Endodermal cell (in vitro differentiated cells): ENCODE measurements at regions not wholly inside any gene's neighbourhood (a gene's known extent, or its start where the extent isn't known, plus 50 kb on each side); places are given as distances from the start of the nearest gene placed in this dataset.
"Not testable (repeated sequence)": the region's sequence is repeated elsewhere in the genome, so short reads cannot be mapped to it uniquely, and the experiment has no call there.

ENCODE experiments used
- DNase-seq: peaks from one replicate; pipeline ENCODE4 v3.0.0-alpha.2; 2017
- H3K27ac ChIP-seq: 2 replicates; pipeline ENCODE4 v1.5.1; 2013; ENCODE audit warnings: mild to moderate bottlenecking, low read depth, low read length, moderate library complexity
- H3K27me3 ChIP-seq: 2 replicates; pipeline ENCODE4 v1.6.1; 2013; ENCODE audit warnings: mild to moderate bottlenecking, low read length, moderate library complexity; ENCODE audit not compliant: insufficient read depth, control insufficient read depth, poor library complexity, severe bottlenecking
- H3K36me3 ChIP-seq: 2 replicates; pipeline ENCODE4 v1.7.0; 2013; ENCODE audit warnings: mild to moderate bottlenecking, low read length, moderate library complexity; ENCODE audit not compliant: control insufficient read depth, insufficient read depth
- H3K4me1 ChIP-seq: one replicate; pipeline ENCODE4 v1.7.0; 2013; ENCODE audit warnings: low read length; ENCODE audit not compliant: control insufficient read depth, insufficient read depth
- H3K4me3 ChIP-seq: 2 replicates; pipeline ENCODE4 v1.5.1; 2013; ENCODE audit warnings: mild to moderate bottlenecking, low read length, moderate library complexity
- H3K9ac ChIP-seq: 2 replicates; pipeline ENCODE4 v1.6.1; 2013; ENCODE audit warnings: mild to moderate bottlenecking, low read length, moderate library complexity; ENCODE audit not compliant: poor library complexity, severe bottlenecking; ENCODE audit errors: extremely low read depth
- H3K9me3 ChIP-seq: 2 replicates; pipeline ENCODE4 v1.6.1; 2013; ENCODE audit warnings: mild to moderate bottlenecking, low read length, moderate library complexity; ENCODE audit not compliant: control insufficient read depth
- H3K27ac Mint-ChIP-seq: 2 replicates; pipeline ENCODE4 v1.8.0; 2020; ENCODE audit warnings: mixed read lengths
- H3K27me3 Mint-ChIP-seq: 2 replicates; pipeline ENCODE4 v1.8.0; 2021; ENCODE audit warnings: mild to moderate bottlenecking, mixed read lengths; ENCODE audit not compliant: insufficient read depth
- H3K36me3 Mint-ChIP-seq: 2 replicates; pipeline ENCODE4 v1.8.0; 2020; ENCODE audit warnings: low read depth, mixed read lengths
- H3K4me1 Mint-ChIP-seq: 2 replicates; pipeline ENCODE4 v1.8.0; 2020; ENCODE audit warnings: mixed read lengths
- H3K4me3 Mint-ChIP-seq: 2 replicates; pipeline ENCODE4 v1.8.0; 2020; ENCODE audit warnings: mild to moderate bottlenecking, moderate library complexity, mixed read lengths
- H3K9me3 Mint-ChIP-seq: 2 replicates; pipeline ENCODE4 v1.8.0; 2020; ENCODE audit warnings: mild to moderate bottlenecking, mixed read lengths
- WGBS, 2 experiments: methylation state at CpG; one replicate each; pipeline versions ENCODE4 v1.1.5 to v1.1.7; 2013; ENCODE audit warnings: missing lambda C conversion rate in 2 of 2, mixed read lengths in 1 of 2; ENCODE audit not compliant: insufficient coverage in 1 of 2, insufficient read length in 1 of 2; 5-methylcytosine and 5-hydroxymethylcytosine counted together
- TF ChIP-seq, protein P1 (sequence below): fragments of 200-600 bp; sonication (generic); conservative IDR thresholded peaks from 2 replicates; pipeline ENCODE4 v1.5.0; 2021; ENCODE audit warnings: antibody characterized with exemption, mild to moderate bottlenecking

DNA sequence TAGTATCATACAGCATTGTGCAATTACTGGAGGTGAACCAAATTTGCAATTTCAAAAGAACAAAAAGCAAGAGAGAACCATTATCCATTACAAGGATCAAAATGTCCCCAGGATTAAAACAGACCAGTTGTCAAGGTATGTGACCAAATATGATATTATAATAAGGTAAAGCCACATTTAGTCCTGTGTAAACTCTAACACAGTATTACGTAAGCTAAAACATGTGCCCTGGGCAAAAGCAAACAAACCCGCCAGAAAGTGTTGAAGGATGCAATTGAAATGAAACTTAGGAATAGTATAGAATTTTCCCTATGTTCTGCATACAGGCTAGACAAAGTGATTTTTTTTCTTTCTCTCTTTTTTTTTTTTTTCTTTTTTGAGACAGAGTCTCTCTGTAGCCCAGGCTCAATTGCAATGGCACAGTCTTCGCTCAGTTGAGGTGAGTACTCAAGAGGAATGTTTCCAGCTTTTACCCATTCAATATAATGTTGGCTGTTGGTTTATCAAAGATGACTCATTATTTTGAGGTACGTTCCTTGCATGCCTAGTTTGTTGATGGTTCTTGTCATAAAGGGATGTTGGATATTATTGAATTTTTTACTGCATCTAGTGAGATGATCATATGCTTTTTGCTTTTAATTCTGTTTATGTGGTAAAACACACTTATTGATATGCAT lies 137.1 kb upstream of the FOXG1 start:
- Mint-ChIP-seq H3K27me3 (peaks cover 4% of the 10 kb centered on the region), H3K4me1 (no peaks in the 10 kb centered on the region), H3K36me3 (no peaks in the 10 kb centered on the region), H3K9me3 (peaks cover 14% of the 10 kb centered on the region), H3K27ac (no peak overlapping the region), H3K4me3 (no peak overlapping the region)
- Histone ChIP-seq H3K9me3 (peaks cover 18% of the 10 kb centered on the region), H3K27me3 (no peaks in the 10 kb centered on the region), H3K27ac (no peak overlapping the region), H3K4me1 (no peaks in the 10 kb centered on the region), H3K4me3 (no peak overlapping the region), H3K9ac (no peak overlapping the region), H3K36me3 (no peaks in the 10 kb centered on the region)
- TF ChIP-seq, protein P1, sequence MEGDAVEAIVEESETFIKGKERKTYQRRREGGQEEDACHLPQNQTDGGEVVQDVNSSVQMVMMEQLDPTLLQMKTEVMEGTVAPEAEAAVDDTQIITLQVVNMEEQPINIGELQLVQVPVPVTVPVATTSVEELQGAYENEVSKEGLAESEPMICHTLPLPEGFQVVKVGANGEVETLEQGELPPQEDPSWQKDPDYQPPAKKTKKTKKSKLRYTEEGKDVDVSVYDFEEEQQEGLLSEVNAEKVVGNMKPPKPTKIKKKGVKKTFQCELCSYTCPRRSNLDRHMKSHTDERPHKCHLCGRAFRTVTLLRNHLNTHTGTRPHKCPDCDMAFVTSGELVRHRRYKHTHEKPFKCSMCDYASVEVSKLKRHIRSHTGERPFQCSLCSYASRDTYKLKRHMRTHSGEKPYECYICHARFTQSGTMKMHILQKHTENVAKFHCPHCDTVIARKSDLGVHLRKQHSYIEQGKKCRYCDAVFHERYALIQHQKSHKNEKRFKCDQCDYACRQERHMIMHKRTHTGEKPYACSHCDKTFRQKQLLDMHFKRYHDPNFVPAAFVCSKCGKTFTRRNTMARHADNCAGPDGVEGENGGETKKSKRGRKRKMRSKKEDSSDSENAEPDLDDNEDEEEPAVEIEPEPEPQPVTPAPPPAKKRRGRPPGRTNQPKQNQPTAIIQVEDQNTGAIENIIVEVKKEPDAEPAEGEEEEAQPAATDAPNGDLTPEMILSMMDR: no peak
- no peak for DNase-seq
- 91 to 100% methylated on average over 2 to 4 of the region's 4 CpGs for WGBS, 2 experiments

DNA sequence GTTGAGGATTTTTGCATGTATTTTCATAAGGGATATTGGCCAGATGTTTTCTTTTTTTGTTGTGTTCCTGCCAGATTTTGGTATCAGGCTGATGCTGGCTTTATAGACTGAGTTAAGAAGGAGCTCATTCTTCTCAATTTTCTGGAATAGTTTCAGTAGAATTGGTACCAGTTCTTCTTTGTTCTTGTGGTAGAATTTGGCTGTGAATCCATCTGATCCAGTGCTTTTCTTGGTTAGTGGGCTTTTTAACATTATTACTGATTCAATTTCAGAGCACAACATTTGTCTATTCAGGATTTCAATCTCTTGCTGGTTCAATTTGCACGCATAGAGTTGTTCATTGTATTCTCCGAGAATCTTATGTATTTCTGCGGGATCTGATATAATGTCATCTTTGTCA lies 136.5 kb upstream of the FOXG1 start:
- H3K9me3 ChIP-seq: peaks cover 18% of the 10 kb centered on the region
- WGBS, 2 experiments: 99 to 100% methylated on average over 3 of the region's 3 CpGs
- Mint-ChIP-seq H3K36me3 (no peaks in the 10 kb centered on the region), H3K27me3 (peaks cover 4% of the 10 kb centered on the region), H3K9me3 (peaks cover 14% of the 10 kb centered on the region), H3K4me3 (no peak overlapping the region), H3K4me1 (peaks cover 3% of the 10 kb centered on the region), H3K27ac (no peak overlapping the region)
- H3K9ac ChIP-seq: no peak overlapping the region
- H3K4me3 ChIP-seq: no peak overlapping the region
- no peak overlapping the region for H3K27ac ChIP-seq
- no peaks in the 10 kb centered on the region for H3K27me3 ChIP-seq
- H3K4me1 ChIP-seq: no peaks in the 10 kb centered on the region
- DNase-seq: no peak
- H3K36me3 ChIP-seq: no peaks in the 10 kb centered on the region
- TF ChIP-seq, protein P1: no peak

DNA sequence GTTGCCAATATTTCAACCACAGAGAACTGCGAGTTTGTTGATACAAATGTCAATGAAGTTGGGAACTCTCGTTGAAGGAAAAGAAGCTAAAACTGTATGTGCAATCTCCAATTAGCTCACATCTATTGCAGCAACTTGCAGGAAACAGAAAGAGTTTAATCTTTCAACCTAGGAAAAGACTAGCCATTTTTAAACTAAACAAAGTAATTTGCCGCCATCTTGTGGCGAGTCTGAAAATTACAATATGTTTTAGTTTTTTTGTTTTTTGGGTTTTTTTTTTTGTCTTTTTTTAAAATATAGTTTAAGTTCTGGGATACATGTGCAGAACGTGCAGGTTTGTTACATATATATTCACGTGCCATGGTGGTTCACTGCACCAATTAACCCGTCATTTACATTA lies 131.2 kb upstream of the FOXG1 start:
- Histone ChIP-seq H3K9ac (no peak overlapping the region), H3K27me3 (no peaks in the 10 kb centered on the region), H3K27ac (no peak overlapping the region), H3K9me3 (peaks cover 18% of the 10 kb centered on the region), H3K36me3 (no peaks in the 10 kb centered on the region), H3K4me3 (no peak overlapping the region), H3K4me1 (no peaks in the 10 kb centered on the region)
- Mint-ChIP-seq H3K27me3 (peaks cover 6% of the 10 kb centered on the region), H3K4me1 (peaks cover 3% of the 10 kb centered on the region), H3K4me3 (no peak overlapping the region), H3K9me3 (peaks cover 17% of the 10 kb centered on the region), H3K36me3 (no peaks in the 10 kb centered on the region), H3K27ac (no peak overlapping the region)
- whole genome bisulfite sequencing, 2 experiments: 20 to 62% methylated on average over 2 to 7 of the region's 7 CpGs
- TF ChIP-seq, protein P1: peak; percentile 78
- DNase-seq: no peak

DNA sequence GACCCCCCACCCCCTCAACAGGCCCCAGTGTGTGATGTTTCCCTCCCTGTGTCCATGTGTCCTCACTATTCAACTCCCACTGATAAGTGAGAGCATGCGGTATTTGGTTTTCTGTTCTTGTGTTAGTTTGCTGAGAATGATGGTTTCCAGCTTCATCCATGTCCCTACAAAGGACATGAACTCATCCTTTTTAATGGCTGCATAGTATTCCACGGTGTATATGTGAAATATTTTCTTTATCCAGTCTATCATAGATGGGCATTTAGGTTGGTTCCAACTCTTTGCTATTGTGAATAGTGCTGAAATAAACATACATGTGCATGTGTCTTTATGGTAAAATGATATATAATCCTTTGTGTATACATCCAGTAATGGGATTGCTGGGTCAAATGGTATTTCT lies 130.8 kb upstream of the FOXG1 start:
- H3K4me1 ChIP-seq, H3K27ac ChIP-seq, H3K27me3 ChIP-seq, H3K27me3 Mint-ChIP-seq, H3K36me3 ChIP-seq, H3K4me3 ChIP-seq, H3K4me1 Mint-ChIP-seq, H3K9ac ChIP-seq, DNase-seq, H3K27ac Mint-ChIP-seq, H3K36me3 Mint-ChIP-seq, H3K4me3 Mint-ChIP-seq: not testable (repeated sequence)
- 71% methylated on average over 1 of the region's 2 CpGs; no CpG with 5 or more reads in 1 of the 2 experiments for WGBS, 2 experiments
- peaks cover 17% of the 10 kb centered on the region for H3K9me3 ChIP-seq
- peaks cover 16% of the 10 kb centered on the region for H3K9me3 Mint-ChIP-seq

DNA sequence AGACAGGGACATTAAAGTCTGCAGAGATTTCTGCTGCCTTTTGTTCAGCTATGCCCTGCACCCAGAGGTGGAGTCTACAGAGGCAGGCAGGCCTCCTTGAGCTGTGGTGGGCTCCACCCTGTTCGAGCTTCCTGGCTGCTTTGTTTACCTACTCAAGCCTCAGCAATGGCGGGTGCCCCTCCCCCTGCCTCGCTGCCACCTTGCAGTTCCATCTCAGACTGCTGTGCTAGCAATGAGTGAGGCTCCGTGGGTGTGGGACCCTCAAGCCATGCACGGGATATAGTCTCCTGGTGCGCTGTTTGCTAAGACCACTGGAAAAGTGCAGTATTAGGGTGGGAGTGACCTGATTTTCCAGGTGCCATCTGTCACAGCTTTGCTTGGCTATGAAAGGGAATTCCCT lies 125.4 kb upstream of the FOXG1 start:
- not testable (repeated sequence) for H3K27ac Mint-ChIP-seq, H3K9me3 ChIP-seq, H3K36me3 ChIP-seq, DNase-seq, H3K27me3 Mint-ChIP-seq, H3K4me3 Mint-ChIP-seq, H3K9ac ChIP-seq, H3K4me1 Mint-ChIP-seq, H3K36me3 Mint-ChIP-seq, H3K4me1 ChIP-seq, H3K4me3 ChIP-seq, H3K27ac ChIP-seq, H3K27me3 ChIP-seq
- peaks cover 12% of the 10 kb centered on the region for H3K9me3 Mint-ChIP-seq
- WGBS, 2 experiments: 94% methylated on average over 6 of the region's 6 CpGs; no CpG with 5 or more reads in 1 of the 2 experiments
